ENCODE measurements at regions not wholly inside any gene's neighbourhood (a gene's known extent, or its start where the extent isn't known, plus 50 kb on each side); places are given as distances from the start of the nearest gene placed in this dataset.

- TF ChIP-seq POLR2A (IDR thresholded peaks at IDR 0.05; ENCODE audit: low read length) (no peak), GATA1 (IDR thresholded peaks at IDR 0.05; ENCODE audit: low read depth, low read length) (no peak)
These were observed 1412.9 kb upstream of the PCDH7 start for GRCh38 chr4:29307256-29307655.
